HCT116 (cell line): ENCODE measurements at regions not wholly inside any gene's neighbourhood (a gene's known extent, or its start where the extent isn't known, plus 50 kb on each side); places are given as distances from the start of the nearest gene placed in this dataset.

ENCODE experiments used
- ATAC-seq: fragments of 200-7000 bp; cut with Tn5 transposase; 2 replicates; pipeline ENCODE4 v1.9.1; 2020; ENCODE audit warnings: mild to moderate bottlenecking, moderate library complexity
- BruUV-seq: library from RNA; stranded (reverse); fragments of 400-500 nt; replicated peaks from 2 replicates; lab custom pipeline; 2021; lab: Mats Ljungman, UMichigan
- CTCF ChIA-PET: fragments of 300-600 bp; sonication (Branson Sonifier 250); formaldehyde crosslinking; loops from one replicate; lab custom pipeline; 2021; ENCODE audit warnings: antibody characterized with exemption; lab: Charles Lee
- POLR2A ChIA-PET: fragments of 300-600, 350-600 bp; sonication (Branson Sonifier 250); formaldehyde crosslinking; loops from one replicate; lab custom pipeline; 2021; ENCODE audit warnings: antibody characterized with exemption; lab: Charles Lee
- RAD21 ChIA-PET, 2 experiments: fragments of 300-600 bp; sonication (Branson Sonifier 250); formaldehyde crosslinking; loops; one replicate each; lab custom pipeline; 2023; ENCODE audit warnings: low total read pairs in 2 of 2; ENCODE audit not compliant: uncharacterized antibody in 2 of 2, unreplicated experiment in 2 of 2, low non-redundant PET in 1 of 2; lab: Charles Lee
- DNase-seq: peaks from one replicate; pipeline ENCODE4 v3.0.0-alpha.2; 2010; ENCODE audit warnings: low read depth, low spot score
- H2AFZ ChIP-seq: fragments of 200-600 bp; shearing (Covaris generic), sonication (generic); 2 replicates; pipeline ENCODE4 v1.6.1; 2017; ENCODE audit warnings: low read depth, mixed run types, mixed read lengths, antibody characterized with exemption, low read length; ENCODE audit not compliant: poor library complexity, severe bottlenecking
- H3K27ac ChIP-seq: 2 replicates; pipeline ENCODE4 v1.5.1; 2012; ENCODE audit warnings: low read depth, low read length
- H3K27me3 ChIP-seq: fragments of 200-600 bp; sonication (generic); 2 replicates; pipeline ENCODE4 v1.6.1; 2016; ENCODE audit warnings: mixed run types, low read length, mixed read lengths; ENCODE audit not compliant: insufficient read depth
- H3K36me3 ChIP-seq, 2 experiments: fragments of 200-500 bp in 1 of 2; fragments of 200-600 bp in 1 of 2; sonication (Bioruptor generic) in 1 of 2; sonication (generic) in 1 of 2; 2 replicates each; pipeline versions ENCODE4 v1.5.1 to v1.6.1; 2014 to 2016; ENCODE audit warnings: low read length in 2 of 2, inconsistent platforms in 1 of 2, mixed read lengths in 1 of 2, mixed run types in 1 of 2; ENCODE audit not compliant: insufficient read depth in 2 of 2, control insufficient read depth in 1 of 2
- H3K4me1 ChIP-seq, 2 experiments: fragments of 200-600 bp in 1 of 2; sonication (generic) in 1 of 2; 2 replicates each; pipeline versions ENCODE4 v1.5.1 to v1.6.1; 2012 to 2017; ENCODE audit warnings: low read length in 2 of 2, inconsistent platforms in 1 of 2, mild to moderate bottlenecking in 1 of 2, mixed read lengths in 1 of 2, mixed run types in 1 of 2, moderate library complexity in 1 of 2; ENCODE audit not compliant: insufficient read depth in 2 of 2, control insufficient read depth in 1 of 2
- H3K4me2 ChIP-seq: fragments of 200-600 bp; sonication (generic); 2 replicates; pipeline ENCODE4 v1.6.1; 2017; ENCODE audit warnings: mixed run types, low read length, mixed read lengths
- H3K4me3 ChIP-seq, 2 experiments: fragments of 200-600 bp in 1 of 2; sonication (generic) in 1 of 2; replicated peaks in 1 of 2; 2 replicates each; pipeline ENCODE4 v1.5.1; 2011 to 2016; ENCODE audit warnings: low read length in 2 of 2, control low read depth in 1 of 2, low read depth in 1 of 2, mild to moderate bottlenecking in 1 of 2, mixed read lengths in 1 of 2, mixed run types in 1 of 2
- H3K79me2 ChIP-seq: fragments of 200-600 bp; sonication (generic); 2 replicates; pipeline ENCODE4 v1.6.1; 2017; ENCODE audit warnings: mild to moderate bottlenecking, mixed run types, low read length, moderate library complexity, mixed read lengths; ENCODE audit not compliant: insufficient read depth
- H3K9ac ChIP-seq: fragments of 200-600 bp; sonication (generic); 2 replicates; pipeline ENCODE4 v1.6.1; 2016; ENCODE audit warnings: low read length, mixed read lengths
- H3K9me2 ChIP-seq: fragments of 200-600 bp; sonication (generic), shearing (Covaris generic); 2 replicates; pipeline ENCODE4 v1.6.1; 2017; ENCODE audit warnings: mixed run types, mild to moderate bottlenecking, moderate library complexity; ENCODE audit not compliant: insufficient read depth
- H3K9me3 ChIP-seq, 2 experiments: fragments of 200-500 bp in 1 of 2; fragments of 200-600 bp in 1 of 2; sonication (Bioruptor generic) in 1 of 2; sonication (generic) in 1 of 2; 2 replicates each; pipeline ENCODE4 v1.6.1; 2014 to 2017; ENCODE audit warnings: low read length in 2 of 2, mixed read lengths in 2 of 2, inconsistent platforms in 1 of 2, low read depth in 1 of 2, mild to moderate bottlenecking in 1 of 2, mixed run types in 1 of 2, moderate library complexity in 1 of 2; ENCODE audit not compliant: control insufficient read depth in 1 of 2, insufficient read depth in 1 of 2
- H4K20me1 ChIP-seq: fragments of 200-600 bp; sonication (generic), shearing (Covaris generic); 2 replicates; pipeline ENCODE4 v1.6.1; 2017; ENCODE audit warnings: mixed run types, mild to moderate bottlenecking, moderate library complexity; ENCODE audit not compliant: insufficient read depth
- CBX3 ChIP-seq: IDR thresholded peaks from 2 replicates; pipeline ENCODE4 v1.6.1; 2012; ENCODE audit warnings: low read depth
- EZH2phosphoT487 ChIP-seq: fragments of 200-600 bp; IDR thresholded peaks from 2 replicates; pipeline ENCODE4 v1.6.1; 2018; ENCODE audit warnings: antibody characterized with exemption, borderline replicate concordance
- FOSL1 ChIP-seq: IDR thresholded peaks from 2 replicates; pipeline ENCODE4 v1.6.1; 2012; ENCODE audit warnings: low read depth
- RAD21 ChIP-seq: IDR thresholded peaks from 2 replicates; pipeline ENCODE4 v1.6.1; 2012; ENCODE audit warnings: low read depth, mild to moderate bottlenecking
- SP1 ChIP-seq: IDR thresholded peaks from 2 replicates; pipeline ENCODE4 v1.6.1; 2012; ENCODE audit warnings: low read depth
- TCF7L2 ChIP-seq: IDR thresholded peaks from 2 replicates; pipeline ENCODE4 v1.7.0; 2011; ENCODE audit warnings: borderline replicate concordance, inconsistent platforms; ENCODE audit not compliant: insufficient read depth, insufficient read length; ENCODE audit errors: extremely low read depth
- YY1 ChIP-seq: IDR thresholded peaks from 2 replicates; pipeline ENCODE4 v1.6.1; 2011; ENCODE audit warnings: low read length, low read depth, moderate library complexity, mild to moderate bottlenecking; ENCODE audit not compliant: insufficient replicate concordance; ENCODE audit errors: extremely low read depth
- ZFX ChIP-seq: fragments of 450-650 bp; IDR thresholded peaks from 2 replicates; pipeline ENCODE4 v1.6.1; 2017
- intact Hi-C: fragments of 100-400 bp; cut with micrococcal nuclease; formaldehyde crosslinking; loops from 2 replicates; pipeline ENCODE4 v1.10.0; 2022

GRCh38 chr7:35893649-35894048 lies 92.8 kb downstream of the SEPTIN7 start:
- POLR2A ChIA-PET = no interaction called here
- Histone ChIP-seq H3K4me2 (no peak overlapping the region), H3K79me2 (no peaks in the 10 kb centered on the region), H4K20me1 (no peaks in the 10 kb centered on the region), H2AFZ (no peak overlapping the region), H3K9me2 (no peaks in the 10 kb centered on the region), H3K4me3 (no peak overlapping the region), H3K27ac (no peak overlapping the region), H3K27me3 (no peaks in the 10 kb centered on the region), H3K36me3 (peaks cover 3 to 5% of the 10 kb centered on the region in 2 experiments; a peak in 2 of 4 replicates), H3K9me3 (no peaks in the 10 kb centered on the region), H3K4me1 (no peaks in the 10 kb centered on the region), H3K9ac (no peak overlapping the region)
- CTCF ChIA-PET = no interaction called here
- no TSS peak for BruUV-seq
- intact Hi-C loops = no loop called here
- TF ChIP-seq ZFX (no peak), SP1 (no peak), YY1 (no peak)
- ATAC-seq (no peak), DNase-seq (no peak)
- RAD21 ChIA-PET = no interaction called here

GRCh38 chr7:35894721-35895120 lies 93.9 kb downstream of the SEPTIN7 start:
- ATAC-seq (no peak), DNase-seq (no peak)
- Histone ChIP-seq H3K36me3 (peaks cover 4 to 5% of the 10 kb centered on the region in 2 experiments; a peak in 2 of 4 replicates), H3K27ac (no peak overlapping the region), H4K20me1 (no peaks in the 10 kb centered on the region), H3K4me1 (no peaks in the 10 kb centered on the region), H3K9ac (no peak overlapping the region), H2AFZ (no peak overlapping the region), H3K79me2 (no peaks in the 10 kb centered on the region), H3K27me3 (no peaks in the 10 kb centered on the region), H3K9me3 (no peaks in the 10 kb centered on the region), H3K4me3 (no peak overlapping the region), H3K9me2 (no peaks in the 10 kb centered on the region), H3K4me2 (no peak overlapping the region)
- BruUV-seq = no TSS peak
- intact Hi-C loops = no loop called here
- TF ChIP-seq ZFX (no peak), EZH2phosphoT487 (no peak), FOSL1 (no peak), CBX3 (no peak), TCF7L2 (no peak), RAD21 (no peak)
- CTCF ChIA-PET = no interaction called here
- POLR2A ChIA-PET = no interaction called here
- RAD21 ChIA-PET = no interaction called here
